Panc1 (cell line): ENCODE measurements at regions not wholly inside any gene's neighbourhood (a gene's known extent, or its start where the extent isn't known, plus 50 kb on each side); places are given as distances from the start of the nearest gene placed in this dataset.

Source experiments
- TF ChIP-seq, protein P1 (sequence below), 2 experiments: IDR thresholded peaks; 2 replicates each; pipeline ENCODE4 v1.6.1; 2011 to 2012; ENCODE audit warnings: low read depth in 2 of 2, control low read depth in 1 of 2, low read length in 1 of 2, mild to moderate bottlenecking in 1 of 2, moderate library complexity in 1 of 2; ENCODE audit not compliant: insufficient read depth in 1 of 2
- TF ChIP-seq, protein P2 (sequence below): fragments of 450-650 bp; IDR thresholded peaks from 2 replicates; pipeline ENCODE4 v1.5.1; 2017; ENCODE audit warnings: mild to moderate bottlenecking

DNA sequence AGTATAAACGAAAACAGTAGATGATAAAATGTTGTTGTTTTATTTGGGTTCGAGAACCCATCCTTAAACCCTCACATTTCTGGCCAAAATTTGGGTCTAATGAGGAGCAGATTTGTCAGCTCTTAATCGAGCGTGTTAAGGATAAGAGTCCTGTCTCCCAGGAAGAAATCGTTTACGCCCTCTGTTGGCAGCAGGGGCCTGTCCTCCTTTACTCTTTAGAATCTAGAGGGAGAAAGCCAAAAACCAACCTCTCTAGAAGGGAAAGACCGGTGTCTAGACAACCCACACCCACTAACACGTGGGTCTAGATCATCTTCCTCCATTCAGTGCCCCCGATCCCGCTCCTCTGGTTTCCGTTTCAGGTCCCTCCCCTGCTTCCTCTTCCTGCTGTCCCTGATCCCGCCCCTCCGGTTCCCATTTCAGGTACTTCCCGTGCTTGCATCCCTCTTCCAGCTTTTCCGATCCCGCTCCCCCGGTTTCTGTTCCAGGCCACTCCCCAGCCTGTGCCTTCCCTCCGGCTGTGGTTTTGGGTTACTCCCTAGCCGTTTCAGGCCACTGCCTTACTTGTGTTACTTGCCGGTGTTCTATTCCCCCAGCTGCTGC, 339.1 kb downstream of the PAPSS1 start:
- TF ChIP-seq, protein P1, sequence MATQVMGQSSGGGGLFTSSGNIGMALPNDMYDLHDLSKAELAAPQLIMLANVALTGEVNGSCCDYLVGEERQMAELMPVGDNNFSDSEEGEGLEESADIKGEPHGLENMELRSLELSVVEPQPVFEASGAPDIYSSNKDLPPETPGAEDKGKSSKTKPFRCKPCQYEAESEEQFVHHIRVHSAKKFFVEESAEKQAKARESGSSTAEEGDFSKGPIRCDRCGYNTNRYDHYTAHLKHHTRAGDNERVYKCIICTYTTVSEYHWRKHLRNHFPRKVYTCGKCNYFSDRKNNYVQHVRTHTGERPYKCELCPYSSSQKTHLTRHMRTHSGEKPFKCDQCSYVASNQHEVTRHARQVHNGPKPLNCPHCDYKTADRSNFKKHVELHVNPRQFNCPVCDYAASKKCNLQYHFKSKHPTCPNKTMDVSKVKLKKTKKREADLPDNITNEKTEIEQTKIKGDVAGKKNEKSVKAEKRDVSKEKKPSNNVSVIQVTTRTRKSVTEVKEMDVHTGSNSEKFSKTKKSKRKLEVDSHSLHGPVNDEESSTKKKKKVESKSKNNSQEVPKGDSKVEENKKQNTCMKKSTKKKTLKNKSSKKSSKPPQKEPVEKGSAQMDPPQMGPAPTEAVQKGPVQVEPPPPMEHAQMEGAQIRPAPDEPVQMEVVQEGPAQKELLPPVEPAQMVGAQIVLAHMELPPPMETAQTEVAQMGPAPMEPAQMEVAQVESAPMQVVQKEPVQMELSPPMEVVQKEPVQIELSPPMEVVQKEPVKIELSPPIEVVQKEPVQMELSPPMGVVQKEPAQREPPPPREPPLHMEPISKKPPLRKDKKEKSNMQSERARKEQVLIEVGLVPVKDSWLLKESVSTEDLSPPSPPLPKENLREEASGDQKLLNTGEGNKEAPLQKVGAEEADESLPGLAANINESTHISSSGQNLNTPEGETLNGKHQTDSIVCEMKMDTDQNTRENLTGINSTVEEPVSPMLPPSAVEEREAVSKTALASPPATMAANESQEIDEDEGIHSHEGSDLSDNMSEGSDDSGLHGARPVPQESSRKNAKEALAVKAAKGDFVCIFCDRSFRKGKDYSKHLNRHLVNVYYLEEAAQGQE (IDR thresholded peaks at IDR 0.05; ENCODE audit: insufficient read depth in 1 of 2, low read depth in 2 of 2, low read length in 1 of 2) = no peak
- TF ChIP-seq, protein P2, sequence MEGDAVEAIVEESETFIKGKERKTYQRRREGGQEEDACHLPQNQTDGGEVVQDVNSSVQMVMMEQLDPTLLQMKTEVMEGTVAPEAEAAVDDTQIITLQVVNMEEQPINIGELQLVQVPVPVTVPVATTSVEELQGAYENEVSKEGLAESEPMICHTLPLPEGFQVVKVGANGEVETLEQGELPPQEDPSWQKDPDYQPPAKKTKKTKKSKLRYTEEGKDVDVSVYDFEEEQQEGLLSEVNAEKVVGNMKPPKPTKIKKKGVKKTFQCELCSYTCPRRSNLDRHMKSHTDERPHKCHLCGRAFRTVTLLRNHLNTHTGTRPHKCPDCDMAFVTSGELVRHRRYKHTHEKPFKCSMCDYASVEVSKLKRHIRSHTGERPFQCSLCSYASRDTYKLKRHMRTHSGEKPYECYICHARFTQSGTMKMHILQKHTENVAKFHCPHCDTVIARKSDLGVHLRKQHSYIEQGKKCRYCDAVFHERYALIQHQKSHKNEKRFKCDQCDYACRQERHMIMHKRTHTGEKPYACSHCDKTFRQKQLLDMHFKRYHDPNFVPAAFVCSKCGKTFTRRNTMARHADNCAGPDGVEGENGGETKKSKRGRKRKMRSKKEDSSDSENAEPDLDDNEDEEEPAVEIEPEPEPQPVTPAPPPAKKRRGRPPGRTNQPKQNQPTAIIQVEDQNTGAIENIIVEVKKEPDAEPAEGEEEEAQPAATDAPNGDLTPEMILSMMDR = peak; percentile 27; the same call in 1 of the 2 replicates
